ENCODE measurements at regions not wholly inside any gene's neighbourhood (a gene's known extent, or its start where the extent isn't known, plus 50 kb on each side); places are given as distances from the start of the nearest gene placed in this dataset.
A peak's percentile ranks its signal among the peaks of the same experiment; 100 is the strongest.

GRCh38 chr22:48503035-48503625, 1324.5 kb downstream of the BRD1 start:
- no peak for DNase-seq (ENCODE audit: low read depth)

GRCh38 chr22:48501231-48501750, 1326.4 kb downstream of the BRD1 start:
- H3K4me3 ChIP-seq (ENCODE audit: low read depth, low read length) = no peak overlapping the region
- no peak for DNase-seq (ENCODE audit: low read depth)
- TF ChIP-seq CTCF (IDR thresholded peaks at IDR 0.05; ENCODE audit: low read depth, low read length) (no peak), POLR2A (IDR thresholded peaks at IDR 0.05; ENCODE audit: extremely low read depth, insufficient read length) (no peak), MYC (IDR thresholded peaks at IDR 0.05; ENCODE audit: low read depth, low read length) (no peak), MAX (IDR thresholded peaks at IDR 0.05; ENCODE audit: low read depth, low read length) (no peak)

More at GRCh38 chr22:48503035-48503625, 1324.5 kb downstream of the BRD1 start:
- H3K4me3 ChIP-seq (ENCODE audit: low read depth, low read length) = no peak overlapping the region
- no peak for TF ChIP-seq POLR2A (IDR thresholded peaks at IDR 0.05; ENCODE audit: extremely low read depth, insufficient read length)
- TF ChIP-seq MAX (IDR thresholded peaks at IDR 0.05; ENCODE audit: low read depth, low read length) = no peak
- TF ChIP-seq MYC (IDR thresholded peaks at IDR 0.05; ENCODE audit: low read depth, low read length) = no peak
- no peak for TF ChIP-seq CTCF (IDR thresholded peaks at IDR 0.05; ENCODE audit: low read depth, low read length)

GRCh38 chr22:48500471-48501230, 1327.0 kb downstream of the BRD1 start:
- no peak for TF ChIP-seq MYC (IDR thresholded peaks at IDR 0.05; ENCODE audit: low read depth, low read length)
- no peak for TF ChIP-seq CTCF (IDR thresholded peaks at IDR 0.05; ENCODE audit: low read depth, low read length)
- no peak for TF ChIP-seq POLR2A (IDR thresholded peaks at IDR 0.05; ENCODE audit: extremely low read depth, insufficient read length)
- TF ChIP-seq MAX (IDR thresholded peaks at IDR 0.05; ENCODE audit: low read depth, low read length) = no peak
- DNase-seq (ENCODE audit: low read depth) = peak; percentile 7

GRCh38 chr22:48499456-48500425, 1327.9 kb downstream of the BRD1 start:
- no peak overlapping the region for H3K4me3 ChIP-seq (ENCODE audit: low read depth, low read length)
- TF ChIP-seq MYC (IDR thresholded peaks at IDR 0.05; ENCODE audit: low read depth, low read length) (no peak), MAX (IDR thresholded peaks at IDR 0.05; ENCODE audit: low read depth, low read length) (no peak), POLR2A (IDR thresholded peaks at IDR 0.05; ENCODE audit: extremely low read depth, insufficient read length) (no peak), CTCF (IDR thresholded peaks at IDR 0.05; ENCODE audit: low read depth, low read length) (no peak)
- no peak for DNase-seq (ENCODE audit: low read depth)

More at GRCh38 chr22:48500471-48501230, 1327.0 kb downstream of the BRD1 start:
- H3K4me3 ChIP-seq (ENCODE audit: low read depth, low read length) = no peak overlapping the region

Data from NB4 (cell line).